HCT116 (cell line): ENCODE measurements at regions not wholly inside any gene's neighbourhood (a gene's known extent, or its start where the extent isn't known, plus 50 kb on each side); places are given as distances from the start of the nearest gene placed in this dataset.

ENCODE experiments used
- ATAC-seq: fragments of 200-7000 bp; cut with Tn5 transposase; 2 replicates; pipeline ENCODE4 v1.9.1; 2020; ENCODE audit warnings: mild to moderate bottlenecking, moderate library complexity
- BruUV-seq: library from RNA; stranded (reverse); fragments of 400-500 nt; replicated peaks from 2 replicates; lab custom pipeline; 2021; lab: Mats Ljungman, UMichigan
- CTCF ChIA-PET: fragments of 300-600 bp; sonication (Branson Sonifier 250); formaldehyde crosslinking; loops from one replicate; lab custom pipeline; 2021; ENCODE audit warnings: antibody characterized with exemption; lab: Charles Lee
- POLR2A ChIA-PET: fragments of 300-600, 350-600 bp; sonication (Branson Sonifier 250); formaldehyde crosslinking; loops from one replicate; lab custom pipeline; 2021; ENCODE audit warnings: antibody characterized with exemption; lab: Charles Lee
- RAD21 ChIA-PET, 2 experiments: fragments of 300-600 bp; sonication (Branson Sonifier 250); formaldehyde crosslinking; loops; one replicate each; lab custom pipeline; 2023; ENCODE audit warnings: low total read pairs in 2 of 2; ENCODE audit not compliant: uncharacterized antibody in 2 of 2, unreplicated experiment in 2 of 2, low non-redundant PET in 1 of 2; lab: Charles Lee
- DNase-seq: peaks from one replicate; pipeline ENCODE4 v3.0.0-alpha.2; 2010; ENCODE audit warnings: low read depth, low spot score
- H2AFZ ChIP-seq: fragments of 200-600 bp; shearing (Covaris generic), sonication (generic); 2 replicates; pipeline ENCODE4 v1.6.1; 2017; ENCODE audit warnings: low read depth, mixed run types, mixed read lengths, antibody characterized with exemption, low read length; ENCODE audit not compliant: poor library complexity, severe bottlenecking
- H3K27ac ChIP-seq: 2 replicates; pipeline ENCODE4 v1.5.1; 2012; ENCODE audit warnings: low read depth, low read length
- H3K27me3 ChIP-seq: fragments of 200-600 bp; sonication (generic); 2 replicates; pipeline ENCODE4 v1.6.1; 2016; ENCODE audit warnings: mixed run types, low read length, mixed read lengths; ENCODE audit not compliant: insufficient read depth
- H3K36me3 ChIP-seq, 2 experiments: fragments of 200-500 bp in 1 of 2; fragments of 200-600 bp in 1 of 2; sonication (Bioruptor generic) in 1 of 2; sonication (generic) in 1 of 2; 2 replicates each; pipeline versions ENCODE4 v1.5.1 to v1.6.1; 2014 to 2016; ENCODE audit warnings: low read length in 2 of 2, inconsistent platforms in 1 of 2, mixed read lengths in 1 of 2, mixed run types in 1 of 2; ENCODE audit not compliant: insufficient read depth in 2 of 2, control insufficient read depth in 1 of 2
- H3K4me1 ChIP-seq, 2 experiments: fragments of 200-600 bp in 1 of 2; sonication (generic) in 1 of 2; 2 replicates each; pipeline versions ENCODE4 v1.5.1 to v1.6.1; 2012 to 2017; ENCODE audit warnings: low read length in 2 of 2, inconsistent platforms in 1 of 2, mild to moderate bottlenecking in 1 of 2, mixed read lengths in 1 of 2, mixed run types in 1 of 2, moderate library complexity in 1 of 2; ENCODE audit not compliant: insufficient read depth in 2 of 2, control insufficient read depth in 1 of 2
- H3K4me2 ChIP-seq: fragments of 200-600 bp; sonication (generic); 2 replicates; pipeline ENCODE4 v1.6.1; 2017; ENCODE audit warnings: mixed run types, low read length, mixed read lengths
- H3K4me3 ChIP-seq, 2 experiments: fragments of 200-600 bp in 1 of 2; sonication (generic) in 1 of 2; replicated peaks in 1 of 2; 2 replicates each; pipeline ENCODE4 v1.5.1; 2011 to 2016; ENCODE audit warnings: low read length in 2 of 2, control low read depth in 1 of 2, low read depth in 1 of 2, mild to moderate bottlenecking in 1 of 2, mixed read lengths in 1 of 2, mixed run types in 1 of 2
- H3K79me2 ChIP-seq: fragments of 200-600 bp; sonication (generic); 2 replicates; pipeline ENCODE4 v1.6.1; 2017; ENCODE audit warnings: mild to moderate bottlenecking, mixed run types, low read length, moderate library complexity, mixed read lengths; ENCODE audit not compliant: insufficient read depth
- H3K9ac ChIP-seq: fragments of 200-600 bp; sonication (generic); 2 replicates; pipeline ENCODE4 v1.6.1; 2016; ENCODE audit warnings: low read length, mixed read lengths
- H3K9me2 ChIP-seq: fragments of 200-600 bp; sonication (generic), shearing (Covaris generic); 2 replicates; pipeline ENCODE4 v1.6.1; 2017; ENCODE audit warnings: mixed run types, mild to moderate bottlenecking, moderate library complexity; ENCODE audit not compliant: insufficient read depth
- H3K9me3 ChIP-seq, 2 experiments: fragments of 200-500 bp in 1 of 2; fragments of 200-600 bp in 1 of 2; sonication (Bioruptor generic) in 1 of 2; sonication (generic) in 1 of 2; 2 replicates each; pipeline ENCODE4 v1.6.1; 2014 to 2017; ENCODE audit warnings: low read length in 2 of 2, mixed read lengths in 2 of 2, inconsistent platforms in 1 of 2, low read depth in 1 of 2, mild to moderate bottlenecking in 1 of 2, mixed run types in 1 of 2, moderate library complexity in 1 of 2; ENCODE audit not compliant: control insufficient read depth in 1 of 2, insufficient read depth in 1 of 2
- H4K20me1 ChIP-seq: fragments of 200-600 bp; sonication (generic), shearing (Covaris generic); 2 replicates; pipeline ENCODE4 v1.6.1; 2017; ENCODE audit warnings: mixed run types, mild to moderate bottlenecking, moderate library complexity; ENCODE audit not compliant: insufficient read depth
- CBX3 ChIP-seq: IDR thresholded peaks from 2 replicates; pipeline ENCODE4 v1.6.1; 2012; ENCODE audit warnings: low read depth
- SP1 ChIP-seq: IDR thresholded peaks from 2 replicates; pipeline ENCODE4 v1.6.1; 2012; ENCODE audit warnings: low read depth
- ZNF274 ChIP-seq: fragments of 200-500 bp; sonication (Bioruptor generic); IDR thresholded peaks from 2 replicates; pipeline ENCODE4 v1.6.1; 2014; ENCODE audit warnings: mild to moderate bottlenecking, low read depth, low read length, inconsistent platforms
- intact Hi-C: fragments of 100-400 bp; cut with micrococcal nuclease; formaldehyde crosslinking; loops from 2 replicates; pipeline ENCODE4 v1.10.0; 2022
- TF ChIP-seq, protein P1 (sequence below), 3 experiments: fragments of 200-600 bp in 1 of 3; sonication (generic) in 1 of 3; IDR thresholded peaks in 2 of 3; conservative IDR thresholded peaks in 1 of 3; 2 replicates each; pipeline ENCODE4 v1.5.1; 2012 to 2017; ENCODE audit warnings: low read depth in 2 of 3, low read length in 2 of 3, antibody characterized with exemption in 1 of 3, borderline replicate concordance in 1 of 3, control low read depth in 1 of 3, mild to moderate bottlenecking in 1 of 3, mixed read lengths in 1 of 3, mixed run types in 1 of 3, moderate library complexity in 1 of 3; ENCODE audit not compliant: insufficient read depth in 1 of 3
- TF ChIP-seq, protein P2 (sequence below): IDR thresholded peaks from 2 replicates; pipeline ENCODE4 v1.6.1; 2011; ENCODE audit warnings: mild to moderate bottlenecking, low read length, moderate library complexity; ENCODE audit not compliant: insufficient replicate concordance; ENCODE audit errors: extremely low read depth

DNA sequence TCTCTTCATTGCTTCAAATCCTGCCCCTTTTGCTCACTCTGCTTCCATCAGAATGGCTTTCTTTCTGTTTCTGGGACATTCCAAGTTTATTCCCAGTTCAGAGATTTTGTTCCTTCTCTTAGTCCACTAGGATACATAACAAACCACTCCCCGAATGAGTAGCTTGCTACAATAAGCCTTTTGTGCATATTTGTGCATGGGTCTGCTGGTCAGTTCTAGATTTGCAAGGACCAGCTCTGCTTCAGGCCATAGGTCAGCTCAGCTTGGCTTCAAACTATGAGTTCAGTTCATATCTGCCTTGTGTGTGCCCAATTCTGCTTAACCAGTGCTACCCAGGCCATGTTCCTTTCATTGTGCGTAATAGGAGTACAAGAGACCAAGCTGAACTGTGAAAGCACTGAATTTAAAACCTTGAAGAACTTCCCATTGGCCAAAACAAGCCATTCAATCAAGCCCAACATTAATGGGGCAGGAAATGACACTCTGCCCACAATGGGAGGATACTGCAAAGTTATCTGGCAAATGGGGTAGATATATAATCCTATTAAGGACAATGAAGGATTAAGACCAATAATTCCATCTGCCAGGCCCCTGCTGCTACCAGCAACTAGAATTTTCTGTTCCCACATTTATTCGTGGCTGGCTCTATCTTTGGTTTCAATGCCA, 328.8 kb downstream of the PRELID2 start:
- H3K27me3 ChIP-seq: no peaks in the 10 kb centered on the region
- no peaks in the 10 kb centered on the region for H3K4me1 ChIP-seq
- RAD21 ChIA-PET: no interaction called here
- H3K27ac ChIP-seq: no peak overlapping the region
- no peak overlapping the region for H3K9ac ChIP-seq
- no peak overlapping the region for H2AFZ ChIP-seq
- H3K36me3 ChIP-seq: no peaks in the 10 kb centered on the region
- no peaks in the 10 kb centered on the region for H3K79me2 ChIP-seq
- BruUV-seq: no TSS peak
- H3K9me3 ChIP-seq: no peaks in the 10 kb centered on the region
- no peak for ATAC-seq
- no peak overlapping the region for H3K4me2 ChIP-seq
- CTCF ChIA-PET: no interaction called here
- TF ChIP-seq CBX3 (no peak), ZNF274 (no peak), SP1 (no peak)
- TF ChIP-seq, protein P1, sequence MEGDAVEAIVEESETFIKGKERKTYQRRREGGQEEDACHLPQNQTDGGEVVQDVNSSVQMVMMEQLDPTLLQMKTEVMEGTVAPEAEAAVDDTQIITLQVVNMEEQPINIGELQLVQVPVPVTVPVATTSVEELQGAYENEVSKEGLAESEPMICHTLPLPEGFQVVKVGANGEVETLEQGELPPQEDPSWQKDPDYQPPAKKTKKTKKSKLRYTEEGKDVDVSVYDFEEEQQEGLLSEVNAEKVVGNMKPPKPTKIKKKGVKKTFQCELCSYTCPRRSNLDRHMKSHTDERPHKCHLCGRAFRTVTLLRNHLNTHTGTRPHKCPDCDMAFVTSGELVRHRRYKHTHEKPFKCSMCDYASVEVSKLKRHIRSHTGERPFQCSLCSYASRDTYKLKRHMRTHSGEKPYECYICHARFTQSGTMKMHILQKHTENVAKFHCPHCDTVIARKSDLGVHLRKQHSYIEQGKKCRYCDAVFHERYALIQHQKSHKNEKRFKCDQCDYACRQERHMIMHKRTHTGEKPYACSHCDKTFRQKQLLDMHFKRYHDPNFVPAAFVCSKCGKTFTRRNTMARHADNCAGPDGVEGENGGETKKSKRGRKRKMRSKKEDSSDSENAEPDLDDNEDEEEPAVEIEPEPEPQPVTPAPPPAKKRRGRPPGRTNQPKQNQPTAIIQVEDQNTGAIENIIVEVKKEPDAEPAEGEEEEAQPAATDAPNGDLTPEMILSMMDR (IDR thresholded peaks at IDR 0.05 in 2 of 3, conservative IDR thresholded peaks at IDR 0.05 in 1 of 3; ENCODE audit: borderline replicate concordance in 1 of 3, insufficient read depth in 1 of 3, low read depth in 2 of 3, low read length in 2 of 3): no peak
- TF ChIP-seq, protein P2, sequence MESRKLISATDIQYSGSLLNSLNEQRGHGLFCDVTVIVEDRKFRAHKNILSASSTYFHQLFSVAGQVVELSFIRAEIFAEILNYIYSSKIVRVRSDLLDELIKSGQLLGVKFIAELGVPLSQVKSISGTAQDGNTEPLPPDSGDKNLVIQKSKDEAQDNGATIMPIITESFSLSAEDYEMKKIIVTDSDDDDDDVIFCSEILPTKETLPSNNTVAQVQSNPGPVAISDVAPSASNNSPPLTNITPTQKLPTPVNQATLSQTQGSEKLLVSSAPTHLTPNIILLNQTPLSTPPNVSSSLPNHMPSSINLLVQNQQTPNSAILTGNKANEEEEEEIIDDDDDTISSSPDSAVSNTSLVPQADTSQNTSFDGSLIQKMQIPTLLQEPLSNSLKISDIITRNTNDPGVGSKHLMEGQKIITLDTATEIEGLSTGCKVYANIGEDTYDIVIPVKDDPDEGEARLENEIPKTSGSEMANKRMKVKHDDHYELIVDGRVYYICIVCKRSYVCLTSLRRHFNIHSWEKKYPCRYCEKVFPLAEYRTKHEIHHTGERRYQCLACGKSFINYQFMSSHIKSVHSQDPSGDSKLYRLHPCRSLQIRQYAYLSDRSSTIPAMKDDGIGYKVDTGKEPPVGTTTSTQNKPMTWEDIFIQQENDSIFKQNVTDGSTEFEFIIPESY: no peak
- H4K20me1 ChIP-seq: no peaks in the 10 kb centered on the region
- POLR2A ChIA-PET: no interaction called here
- no peak for DNase-seq
- no peak overlapping the region for H3K4me3 ChIP-seq
- intact Hi-C loops: no loop called here
- no peaks in the 10 kb centered on the region for H3K9me2 ChIP-seq
